ENCODE measurements at regions not wholly inside any gene's neighbourhood (a gene's known extent, or its start where the extent isn't known, plus 50 kb on each side); places are given as distances from the start of the nearest gene placed in this dataset.
"Not testable (repeated sequence)": the region's sequence is repeated elsewhere in the genome, so short reads cannot be mapped to it uniquely, and the experiment has no call there.

GRCh38 chrX:10986616-10987015 is 124.5 kb upstream of the HCCS start:
- TF ChIP-seq EP300 (IDR thresholded peaks at IDR 0.05) (no peak), POLR2A (IDR thresholded peaks at IDR 0.05) (no peak), CTCF (IDR thresholded peaks at IDR 0.05) (no peak)
- no peaks in the 10 kb centered on the region for H3K27me3 ChIP-seq
- H3K27ac ChIP-seq = no peak overlapping the region
- no peaks in the 10 kb centered on the region for H3K36me3 ChIP-seq
- DNase-seq (ENCODE audit: low spot score in 2 of 2) = no peak
- WGBS, 2 donors = 23 to 41% methylated on average over 2 of the region's 2 CpGs
- H3K4me1 ChIP-seq = peaks cover 0 to 6% (median 0%) of the 10 kb centered on the region in 4 donors
- H3K4me3 ChIP-seq = no peak overlapping the region
- no peaks in the 10 kb centered on the region for H3K9me3 ChIP-seq

- Histone ChIP-seq H3K4me1 (peaks cover 0 to 6% (median 0%) of the 10 kb centered on the region in 4 donors), H3K27ac (no peak overlapping the region), H3K4me3 (no peak overlapping the region), H3K27me3 (no peaks in the 10 kb centered on the region), H3K9me3 (no peaks in the 10 kb centered on the region), H3K36me3 (no peaks in the 10 kb centered on the region)
- DNase-seq (ENCODE audit: low spot score in 2 of 2) = no peak
- 85 to 89% methylated on average over 4 of the region's 4 CpGs for WGBS, 2 donors
- no peak for TF ChIP-seq POLR2A (IDR thresholded peaks at IDR 0.05)
- TF ChIP-seq EP300 (IDR thresholded peaks at IDR 0.05) = no peak
- no peak for TF ChIP-seq CTCF (IDR thresholded peaks at IDR 0.05)
Observed at GRCh38 chrX:10988653-10989052, 122.5 kb upstream of the HCCS start.

GRCh38 chrX:10989386-10989785 is 121.7 kb upstream of the HCCS start:
- no peaks in the 10 kb centered on the region for H3K36me3 ChIP-seq
- no peaks in the 10 kb centered on the region for H3K9me3 ChIP-seq
- H3K4me1 ChIP-seq = peaks cover 0 to 6% (median 0%) of the 10 kb centered on the region in 4 donors
- no peak overlapping the region for H3K27ac ChIP-seq
- 56 to 64% methylated on average over 3 of the region's 3 CpGs for WGBS, 2 donors
- no peaks in the 10 kb centered on the region for H3K27me3 ChIP-seq
- no peak for TF ChIP-seq POLR2A (IDR thresholded peaks at IDR 0.05)
- TF ChIP-seq EP300 (IDR thresholded peaks at IDR 0.05) = no peak
- no peak for DNase-seq (ENCODE audit: low spot score in 2 of 2)
- no peak overlapping the region for H3K4me3 ChIP-seq

GRCh38 chrX:10990418-10990817 is 120.7 kb upstream of the HCCS start:
- no peak for TF ChIP-seq CTCF (IDR thresholded peaks at IDR 0.05)
- no peak for TF ChIP-seq POLR2A (IDR thresholded peaks at IDR 0.05)
- no peak for TF ChIP-seq EP300 (IDR thresholded peaks at IDR 0.05)
- no peak for DNase-seq (ENCODE audit: low spot score in 2 of 2)
- H3K4me1 ChIP-seq = peaks cover 0 to 6% (median 0%) of the 10 kb centered on the region in 4 donors

GRCh38 chrX:10990976-10991375 is 120.2 kb upstream of the HCCS start:
- Histone ChIP-seq H3K9me3 (no peaks in the 10 kb centered on the region), H3K4me3 (no peak overlapping the region), H3K4me1 (peaks cover 0 to 6% (median 0%) of the 10 kb centered on the region in 4 donors), H3K27me3 (no peaks in the 10 kb centered on the region), H3K27ac (no peak overlapping the region), H3K36me3 (no peaks in the 10 kb centered on the region)
- no peak for DNase-seq (ENCODE audit: low spot score in 2 of 2)
- WGBS, 2 donors = 57 to 63% methylated on average over 4 of the region's 4 CpGs
- TF ChIP-seq POLR2A (IDR thresholded peaks at IDR 0.05) (no peak), EP300 (IDR thresholded peaks at IDR 0.05) (no peak), CTCF (IDR thresholded peaks at IDR 0.05) (no peak)

More at GRCh38 chrX:10990418-10990817, 120.7 kb upstream of the HCCS start:
- no peaks in the 10 kb centered on the region for H3K36me3 ChIP-seq
- H3K27me3 ChIP-seq = no peaks in the 10 kb centered on the region
- no peak overlapping the region for H3K4me3 ChIP-seq
- no peak overlapping the region for H3K27ac ChIP-seq
- 45 to 48% methylated on average over 2 to 3 of the region's 3 CpGs for WGBS, 2 donors
- no peaks in the 10 kb centered on the region for H3K9me3 ChIP-seq

- WGBS, 2 donors = 68 to 79% methylated on average over 1 of the region's 1 CpG
Observed at GRCh38 chrX:10992110-10992509, 119.0 kb upstream of the HCCS start.

GRCh38 chrX:11007076-11007475 is 104.1 kb upstream of the HCCS start:
- H3K4me1 ChIP-seq; H3K27me3 ChIP-seq; H3K9me3 ChIP-seq; DNase-seq (ENCODE audit: low spot score in 2 of 2); H3K27ac ChIP-seq; H3K4me3 ChIP-seq; H3K36me3 ChIP-seq: not testable (repeated sequence)
- 80 to 86% methylated on average over 4 to 9 of the region's 9 CpGs for WGBS, 2 donors

More at GRCh38 chrX:10992110-10992509, 119.0 kb upstream of the HCCS start:
- TF ChIP-seq EP300 (IDR thresholded peaks at IDR 0.05) (no peak), CTCF (IDR thresholded peaks at IDR 0.05) (no peak), POLR2A (IDR thresholded peaks at IDR 0.05) (no peak)
- no peak overlapping the region for H3K4me3 ChIP-seq
- DNase-seq (ENCODE audit: low spot score in 2 of 2) = no peak
- no peaks in the 10 kb centered on the region for H3K27me3 ChIP-seq
- no peak overlapping the region for H3K27ac ChIP-seq
- no peaks in the 10 kb centered on the region for H3K4me1 ChIP-seq
- no peaks in the 10 kb centered on the region for H3K36me3 ChIP-seq
- no peaks in the 10 kb centered on the region for H3K9me3 ChIP-seq
